ENCODE measurements at regions not wholly inside any gene's neighbourhood (a gene's known extent, or its start where the extent isn't known, plus 50 kb on each side); places are given as distances from the start of the nearest gene placed in this dataset.
"Not testable (repeated sequence)": the region's sequence is repeated elsewhere in the genome, so short reads cannot be mapped to it uniquely, and the experiment has no call there.

DNA sequence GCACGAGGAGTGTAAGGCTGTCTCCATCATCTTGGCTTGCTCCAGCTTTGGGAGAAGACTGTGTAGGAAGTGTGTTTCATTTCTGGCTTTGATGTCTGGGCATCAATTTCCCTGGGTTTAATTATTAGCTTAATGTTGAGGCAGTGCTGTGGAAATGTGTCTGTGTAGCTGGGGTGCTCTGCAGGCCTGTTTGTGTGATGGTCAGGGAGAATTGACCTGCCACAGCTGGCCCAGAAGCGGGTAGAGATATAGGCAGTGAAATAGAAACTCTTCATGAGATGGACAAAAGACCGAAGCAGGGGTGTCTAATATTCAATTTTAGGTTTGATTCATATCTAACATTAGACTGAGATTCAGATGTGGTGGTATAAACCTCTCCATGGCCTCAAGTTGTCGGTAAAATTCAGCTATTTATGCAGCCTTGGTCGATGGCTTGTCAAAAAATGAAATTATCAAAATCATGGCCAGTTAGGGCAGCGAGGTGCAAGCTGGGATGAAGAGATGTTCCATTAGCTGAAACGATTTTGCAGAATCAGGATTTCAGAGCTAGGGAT, 95.3 kb upstream of the SNX9 start:
- DNase-seq: no peak

DNA sequence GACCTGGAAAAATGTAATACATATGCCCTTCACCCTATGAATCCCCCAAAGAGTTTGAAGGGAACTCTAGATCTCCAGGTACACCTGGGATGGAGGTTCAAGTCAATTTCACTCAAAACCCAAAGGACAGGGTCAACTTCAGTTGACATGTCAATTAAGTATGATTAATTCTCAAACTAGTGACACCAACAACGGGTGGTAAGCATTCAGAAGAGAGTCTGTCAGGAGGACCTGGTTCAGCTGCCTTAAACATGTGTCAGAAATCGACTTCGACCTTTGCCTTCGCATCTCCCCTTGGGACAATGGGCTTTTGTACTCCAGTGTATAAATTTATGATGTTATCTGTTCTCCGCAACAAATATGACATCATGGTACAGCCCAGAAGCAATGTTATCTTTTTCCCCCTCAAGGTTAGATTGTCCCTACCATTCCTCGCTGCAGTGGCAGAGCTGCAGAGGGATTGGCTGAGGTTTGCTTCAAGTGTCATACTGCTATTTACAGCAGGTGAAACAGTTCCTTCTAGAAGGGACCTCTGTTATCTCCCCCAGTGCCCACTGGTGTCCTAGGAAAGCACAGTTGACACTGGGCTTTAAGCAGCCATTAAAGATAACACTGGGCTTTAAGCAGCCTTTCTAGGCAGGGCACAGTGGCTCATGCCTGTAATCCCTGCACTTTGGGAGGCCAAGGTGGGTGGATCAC, 94.7 kb upstream of the SNX9 start:
- no peak for DNase-seq

DNA sequence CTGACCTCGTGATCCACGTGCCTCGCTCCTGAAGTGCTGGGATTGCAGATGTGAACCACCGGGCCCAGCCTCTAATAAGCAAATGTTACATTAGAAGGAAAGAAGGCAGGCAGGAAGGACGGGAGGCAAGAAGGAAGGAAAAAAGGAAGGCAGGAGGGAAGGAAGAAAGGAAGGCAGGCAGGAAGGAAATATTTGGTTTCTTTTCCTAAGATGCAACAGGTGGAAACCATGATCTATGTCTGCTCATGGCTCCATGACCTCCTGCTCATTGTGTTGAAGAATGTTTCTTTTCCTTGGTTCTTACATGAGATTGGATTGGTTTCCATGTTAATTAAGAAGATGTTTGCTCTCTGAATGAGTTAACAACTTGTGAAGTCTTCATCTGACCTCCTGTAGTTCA, 91.8 kb upstream of the SNX9 start:
- no peak for DNase-seq

DNA sequence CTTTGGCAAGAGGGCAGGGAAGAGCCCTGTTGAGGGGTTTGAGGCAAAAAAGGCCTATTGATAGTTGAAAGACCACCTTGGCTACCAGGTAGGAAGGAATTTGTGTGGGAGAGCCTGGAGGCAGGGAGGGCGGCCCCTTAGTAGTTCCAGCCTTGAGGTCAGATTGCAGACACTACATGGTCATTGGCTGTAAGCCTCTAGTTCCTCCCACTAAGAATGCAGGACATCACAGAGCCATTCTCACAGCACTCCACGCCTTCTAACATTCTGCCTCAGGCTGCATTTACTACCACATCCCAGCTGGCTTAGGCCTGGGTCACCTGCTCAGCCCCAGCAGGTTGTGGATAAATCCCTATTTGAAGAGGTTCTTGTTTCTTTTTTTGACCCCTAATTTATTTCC, 91.0 kb upstream of the SNX9 start:
- no peak for DNase-seq

DNA sequence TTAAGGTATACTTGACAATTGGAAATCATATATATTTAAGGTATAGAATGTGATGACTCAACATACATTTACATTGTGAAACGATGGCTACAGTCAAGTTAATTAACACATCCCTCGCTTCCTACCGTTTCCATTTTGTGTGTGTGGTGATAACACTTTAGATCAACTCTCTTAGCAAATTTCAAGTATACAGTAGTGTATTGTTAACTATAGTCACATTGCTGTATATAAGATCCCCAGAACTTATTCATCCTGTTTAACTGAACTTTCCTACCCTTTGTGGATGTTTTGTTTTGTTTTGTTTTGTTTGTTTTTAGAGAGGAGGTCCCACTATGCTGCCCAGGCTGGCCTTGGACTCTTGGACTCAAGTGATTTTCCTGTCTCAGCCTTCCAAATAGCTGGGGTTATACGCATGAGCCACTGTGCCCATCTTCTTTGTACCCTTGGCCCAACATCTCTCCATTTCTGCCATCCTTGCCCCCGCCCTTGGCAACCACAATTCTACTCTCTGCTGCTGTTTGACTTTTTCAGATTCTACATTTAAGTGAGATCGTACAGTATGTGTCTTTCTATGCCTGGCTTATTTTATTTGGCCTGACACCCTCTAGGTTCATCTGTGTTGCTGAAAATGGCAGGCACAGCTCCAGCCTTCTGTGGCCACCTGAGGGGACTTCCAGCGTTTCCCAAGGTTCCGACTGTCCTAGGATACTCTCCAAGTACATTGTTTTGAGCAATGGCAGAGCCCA, 90.5 kb upstream of the SNX9 start:
- no peak for DNase-seq

DNA sequence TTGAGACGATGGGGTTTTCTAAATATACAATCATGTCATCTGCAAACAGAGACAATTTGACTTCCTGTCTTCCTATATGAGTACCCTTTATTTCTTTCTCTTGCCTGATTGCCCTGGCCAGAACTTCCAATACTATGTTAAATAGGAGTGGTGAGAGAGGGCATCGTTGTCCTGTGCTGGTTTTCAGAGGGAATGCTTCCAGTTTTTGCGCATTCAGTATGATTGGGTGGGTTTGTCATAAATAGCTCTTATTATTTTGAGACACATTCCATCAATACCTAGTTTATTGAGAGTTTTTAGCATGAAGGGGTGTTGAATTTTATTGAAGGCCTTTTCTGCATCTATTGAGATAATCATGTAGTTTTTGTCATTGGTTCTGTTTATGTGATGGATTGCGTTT, 86.5 kb upstream of the SNX9 start:
- DNase-seq: not testable (repeated sequence)

DNA sequence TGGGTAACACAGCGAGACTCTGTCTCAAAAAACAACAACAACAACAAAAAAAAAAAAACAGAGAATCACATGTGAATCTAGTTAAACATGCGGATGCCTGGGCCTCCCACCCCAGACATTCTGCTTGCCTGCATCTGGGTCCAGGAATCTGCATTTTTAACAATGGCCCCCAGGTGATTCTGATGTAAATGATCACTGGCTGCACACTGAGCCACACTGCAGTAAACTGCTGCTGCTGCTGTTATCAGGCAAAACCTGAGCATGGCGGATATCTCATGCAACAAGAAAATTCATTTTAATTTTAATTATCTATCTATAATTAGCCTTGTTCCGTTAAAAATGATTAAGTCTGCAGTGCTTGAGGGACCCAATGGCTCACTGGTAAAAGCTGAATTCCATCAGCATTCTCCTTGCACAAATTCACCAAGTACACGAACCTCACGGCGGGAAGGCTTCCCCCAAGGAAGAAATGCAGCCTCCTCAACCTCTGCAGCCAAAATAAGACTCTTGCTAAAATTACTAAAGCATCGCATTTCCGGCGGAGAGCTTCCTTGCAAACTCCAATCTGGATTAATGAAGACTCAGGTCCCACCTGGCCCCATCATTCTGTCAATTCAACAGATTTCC, 81.6 kb upstream of the SNX9 start:
- no peak for DNase-seq

DNA sequence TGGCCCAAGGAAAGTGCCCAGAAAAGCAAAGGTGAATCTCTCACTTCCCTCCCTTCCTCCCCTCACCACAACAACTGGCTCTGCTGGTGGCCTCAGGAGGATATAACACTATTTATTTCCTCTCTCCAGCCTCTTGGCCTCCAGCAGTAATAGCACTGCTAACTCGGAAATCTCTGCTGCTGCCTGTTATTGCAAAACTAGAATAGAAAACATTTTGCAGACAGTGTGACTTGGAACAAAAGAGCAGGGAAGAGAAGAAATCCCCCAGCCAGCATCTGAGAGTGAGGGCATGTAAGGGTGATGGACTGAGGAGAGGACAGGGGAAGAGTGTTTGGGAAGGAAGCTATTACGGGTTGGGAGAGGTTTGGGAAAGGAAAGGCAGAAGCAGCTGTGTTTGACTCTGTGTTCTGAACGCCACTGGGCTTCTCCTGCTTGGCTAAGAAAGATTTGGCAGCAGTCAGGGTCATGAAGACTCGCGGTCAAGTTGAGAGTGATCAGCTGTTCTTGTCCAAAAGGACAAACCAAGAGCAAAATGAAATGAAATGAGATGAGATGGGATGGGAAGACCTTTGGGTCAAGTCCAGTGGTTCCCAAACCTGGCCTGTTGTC, 81.0 kb upstream of the SNX9 start:
- no peak for DNase-seq

DNA sequence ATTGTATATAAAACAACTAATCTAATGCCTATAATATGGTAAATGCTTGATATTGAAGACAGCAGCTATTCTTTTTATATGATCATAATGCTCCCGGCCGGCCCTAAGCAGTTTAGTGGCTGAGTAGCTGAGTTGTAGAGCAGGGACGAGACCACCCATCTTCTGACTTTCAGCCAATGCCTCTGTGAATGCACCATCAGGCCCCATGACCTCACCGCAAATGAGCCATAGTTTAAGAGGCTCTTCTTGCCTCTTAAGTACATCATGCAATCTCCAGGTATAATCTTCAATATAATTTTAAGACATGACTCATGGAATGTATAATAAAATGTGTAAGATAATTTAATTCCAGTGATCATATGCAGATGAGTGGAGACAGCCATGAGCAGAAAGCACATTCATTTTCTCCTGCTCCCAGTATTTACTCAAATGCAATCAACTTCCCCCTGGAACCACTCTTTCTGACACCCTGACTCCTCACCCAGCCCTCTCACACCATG, 78.9 kb upstream of the SNX9 start:
- DNase-seq: no peak

DNA sequence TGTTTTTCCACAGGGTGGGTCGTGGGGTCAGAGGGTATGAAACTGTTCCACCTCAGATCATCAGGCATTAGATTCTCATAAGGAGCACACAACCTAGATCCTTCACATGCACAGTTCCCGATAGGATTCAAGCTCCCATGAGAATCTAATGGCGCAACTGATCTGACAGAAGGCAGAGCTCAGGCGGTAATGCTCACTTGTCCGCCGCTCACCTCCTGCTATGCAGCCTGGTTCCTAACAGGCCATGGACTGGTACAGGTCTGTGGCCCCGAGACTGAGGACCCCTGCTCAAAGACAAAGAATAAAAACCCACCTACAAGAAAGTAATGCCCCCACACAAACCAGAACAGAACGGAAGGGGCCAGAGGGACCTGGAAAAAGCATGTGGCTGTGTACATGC, 76.1 kb upstream of the SNX9 start:
- DNase-seq: no peak

DNA sequence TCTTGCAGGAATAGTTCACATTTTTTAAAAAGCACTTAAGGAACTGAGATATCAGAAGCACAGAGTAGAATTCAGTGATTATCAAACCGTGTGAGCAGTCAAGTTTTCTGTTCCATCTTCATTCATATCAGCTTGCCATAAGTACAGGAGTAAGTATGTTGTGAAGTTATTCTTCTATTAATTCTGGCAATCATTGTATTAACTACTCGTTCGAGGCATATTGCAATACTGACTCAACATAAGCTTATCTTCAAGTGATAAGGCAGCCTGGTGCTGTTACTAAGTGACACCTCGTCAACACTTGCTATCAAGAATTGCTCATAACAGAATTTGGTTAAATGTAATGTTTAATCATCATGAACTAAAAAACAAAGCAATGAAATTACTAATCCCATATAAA, 75.7 kb upstream of the SNX9 start:
- no peak for DNase-seq

DNA sequence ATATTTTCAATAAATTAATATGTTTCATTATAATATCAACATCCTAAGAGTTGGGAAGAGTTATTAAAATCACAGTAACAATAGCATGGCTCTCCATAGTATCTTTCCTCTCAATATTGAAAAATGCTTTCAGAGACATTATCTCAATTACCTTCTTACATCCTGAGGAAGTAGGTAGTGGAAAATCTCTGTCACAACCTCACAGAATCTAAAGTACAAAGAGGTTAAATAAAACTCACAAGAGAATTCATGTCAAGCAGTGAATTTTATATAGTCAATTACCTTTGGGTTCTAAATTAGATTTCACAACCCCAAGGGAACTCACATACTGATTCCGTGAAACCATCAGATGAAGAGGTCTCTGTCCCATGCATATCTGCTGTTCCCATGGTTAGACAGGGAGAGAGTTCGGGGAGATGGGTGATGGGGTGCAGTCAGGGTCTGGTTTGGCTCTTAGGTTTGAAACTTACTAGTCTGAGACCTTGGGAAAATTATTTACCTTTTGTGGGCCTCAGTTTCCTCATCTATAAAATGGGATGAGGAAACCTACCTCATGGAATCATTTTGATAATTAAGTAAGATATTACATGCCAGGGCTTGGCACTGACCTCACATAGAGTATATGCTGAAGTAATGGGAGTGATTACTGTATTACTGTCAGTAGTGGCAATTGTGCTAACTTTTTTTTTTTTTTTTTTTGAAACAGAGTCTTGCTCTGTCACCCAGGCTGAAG, 74.0 kb upstream of the SNX9 start:
- no peak for DNase-seq

DNA sequence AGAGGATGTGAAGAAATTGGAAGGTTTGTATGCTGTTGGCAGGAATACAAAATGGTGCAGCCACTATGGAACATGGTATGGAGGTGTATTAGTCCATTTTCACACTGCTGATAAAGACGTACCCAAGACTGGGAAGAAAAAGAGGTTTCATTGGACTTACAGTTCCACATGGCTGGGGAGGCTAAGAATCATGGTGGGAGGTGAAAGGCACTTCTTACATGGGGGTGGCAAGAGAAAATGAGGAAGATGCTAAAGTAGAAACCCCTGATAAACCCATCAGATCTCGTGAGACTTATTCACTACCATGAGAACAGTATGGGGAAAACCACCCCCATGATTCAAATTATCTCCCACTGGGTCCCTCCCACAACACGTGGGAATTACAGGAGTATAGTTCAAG, 72.1 kb upstream of the SNX9 start:
- DNase-seq: not testable (repeated sequence)

DNA sequence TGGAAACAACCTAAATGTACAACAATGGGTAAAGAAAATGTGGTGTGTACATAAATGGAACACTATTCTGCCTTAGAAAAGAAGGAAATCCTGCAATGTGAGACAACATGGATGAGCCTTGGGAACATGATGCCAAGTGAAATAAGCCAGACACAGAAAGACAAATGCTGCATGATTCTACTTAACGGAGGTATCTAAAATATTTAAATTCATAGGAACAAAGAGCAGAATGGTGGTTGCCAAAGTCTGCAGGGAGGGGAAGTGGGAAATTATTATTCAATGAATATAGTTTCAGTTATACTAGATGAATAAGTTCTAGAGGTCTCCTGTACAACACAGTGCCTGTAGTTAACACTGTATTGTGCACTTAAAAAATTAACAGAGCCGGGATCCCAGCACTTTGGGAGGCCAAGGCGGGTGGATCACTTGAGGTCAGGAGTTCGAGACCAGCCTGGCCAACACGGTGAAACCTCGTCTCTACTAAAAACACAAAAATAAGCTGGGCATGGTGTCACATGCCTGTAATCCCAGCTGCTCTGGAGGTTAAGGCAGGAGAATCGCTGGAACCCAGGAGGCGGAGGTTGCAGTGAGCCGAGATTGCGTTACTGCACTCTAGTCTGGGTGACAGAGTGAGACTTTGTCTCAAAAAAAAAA, 71.4 kb upstream of the SNX9 start:
- no peak for DNase-seq

DNA sequence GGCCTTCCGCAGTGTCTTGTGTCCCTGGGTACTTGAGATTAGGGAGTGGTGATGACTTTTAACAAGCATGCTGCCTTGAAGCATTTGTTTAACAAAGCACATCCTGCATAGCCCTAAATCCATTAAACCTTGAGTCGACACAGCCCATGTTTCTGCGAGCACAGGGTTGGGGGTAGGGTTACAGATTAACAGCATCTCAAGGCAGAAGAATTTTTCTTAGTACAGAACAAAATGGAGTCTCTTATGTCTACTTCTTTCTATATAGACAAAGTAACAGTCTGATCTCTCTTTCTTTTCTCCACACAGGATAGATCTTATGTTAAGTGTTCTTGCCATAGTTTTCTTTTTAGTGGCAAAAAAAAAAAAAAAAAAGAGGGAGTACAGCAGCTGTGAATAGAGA, 70.2 kb upstream of the SNX9 start:
- DNase-seq: not testable (repeated sequence)

DNA sequence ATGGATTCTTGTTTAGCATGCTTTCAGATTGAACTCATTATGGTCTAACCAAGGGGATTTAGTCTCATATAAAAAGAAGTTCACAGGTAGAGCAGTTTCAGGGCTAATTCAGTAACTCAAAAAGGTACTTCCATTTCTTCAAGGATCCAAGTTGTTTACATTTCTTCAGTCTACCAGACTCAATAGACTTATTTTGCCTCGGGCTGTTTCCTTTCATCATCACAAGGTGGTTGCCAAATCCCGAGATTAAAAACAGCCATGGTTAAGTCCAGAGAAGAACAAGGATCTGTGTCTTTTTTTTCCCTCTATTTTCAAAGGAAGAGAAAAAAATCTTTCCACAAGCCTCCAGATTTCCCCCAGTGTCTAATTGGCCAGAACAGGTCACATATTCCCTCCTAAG, 69.8 kb upstream of the SNX9 start:
- no peak for DNase-seq

DNA sequence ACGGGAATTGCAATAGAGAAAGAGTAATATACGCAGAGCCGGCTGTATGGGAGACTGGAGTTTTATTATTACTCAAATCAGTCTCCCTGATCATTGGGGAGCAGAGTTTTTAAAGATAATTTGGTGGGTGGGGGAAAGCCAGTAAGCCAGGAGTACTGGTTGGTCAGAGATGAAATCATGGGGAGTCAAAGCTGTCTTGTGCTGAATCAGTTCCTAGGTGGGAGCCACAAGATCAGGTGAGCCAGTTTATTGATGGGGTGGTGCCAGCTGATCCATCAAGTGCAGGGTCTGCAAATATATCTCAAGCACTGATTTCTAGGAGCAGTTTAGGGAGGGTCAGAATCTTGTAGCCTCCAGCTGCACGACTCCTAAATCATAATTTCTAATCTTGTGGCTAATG, 69.2 kb upstream of the SNX9 start:
- not testable (repeated sequence) for DNase-seq

DNA sequence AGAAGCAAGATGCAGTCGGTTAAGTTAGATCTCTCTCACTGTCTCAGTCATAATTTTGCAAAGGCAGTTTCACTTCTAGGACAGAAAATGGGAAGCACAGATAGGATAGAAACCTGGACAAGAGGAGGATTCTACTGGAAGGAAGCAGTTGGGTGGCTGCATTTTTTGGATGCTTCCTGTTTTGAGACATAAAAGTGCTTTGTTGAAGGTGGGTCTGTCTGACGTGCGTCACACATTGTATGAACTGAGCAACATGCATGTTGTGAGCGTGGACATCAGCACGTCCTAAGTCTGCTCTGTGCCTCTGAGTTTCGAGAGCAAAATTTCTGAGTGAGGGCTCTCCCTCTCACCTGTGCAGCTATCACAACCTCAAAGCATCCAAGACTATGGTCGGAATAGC, 68.7 kb upstream of the SNX9 start:
- DNase-seq: no peak

DNA sequence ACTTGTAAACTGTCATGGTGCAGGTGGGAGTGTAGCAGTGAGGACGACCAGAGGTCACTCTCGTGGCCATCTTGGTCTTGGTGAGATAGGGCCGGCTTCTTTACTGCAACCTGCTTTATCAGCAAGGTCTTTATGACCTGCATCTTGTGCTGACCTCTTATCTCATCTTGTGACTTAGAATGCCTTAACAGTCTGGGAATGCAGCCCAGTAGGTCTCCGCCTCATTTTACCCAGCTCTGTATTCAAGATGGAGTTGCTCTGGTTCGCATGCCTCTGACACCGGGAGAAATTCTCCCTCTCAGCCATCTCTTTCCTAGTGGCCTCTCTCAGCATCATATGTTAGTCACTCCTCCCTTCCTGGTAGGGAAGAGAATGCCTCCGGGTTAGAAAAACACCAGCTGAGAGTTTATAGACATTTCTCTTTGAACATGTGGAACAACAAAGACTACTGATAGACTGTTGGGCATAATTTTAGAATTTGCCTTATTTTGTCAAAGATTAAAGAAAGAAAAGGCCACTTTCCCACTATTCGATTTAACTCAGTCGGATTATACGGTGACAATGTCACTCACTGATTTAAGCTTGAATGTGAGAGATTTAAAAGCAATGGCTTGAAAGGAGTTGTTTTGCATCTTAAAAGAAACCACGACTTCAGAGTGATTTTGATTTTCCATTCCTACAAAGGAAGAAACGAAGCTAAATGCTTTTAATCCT, 67.9 kb upstream of the SNX9 start:
- DNase-seq: no peak

DNA sequence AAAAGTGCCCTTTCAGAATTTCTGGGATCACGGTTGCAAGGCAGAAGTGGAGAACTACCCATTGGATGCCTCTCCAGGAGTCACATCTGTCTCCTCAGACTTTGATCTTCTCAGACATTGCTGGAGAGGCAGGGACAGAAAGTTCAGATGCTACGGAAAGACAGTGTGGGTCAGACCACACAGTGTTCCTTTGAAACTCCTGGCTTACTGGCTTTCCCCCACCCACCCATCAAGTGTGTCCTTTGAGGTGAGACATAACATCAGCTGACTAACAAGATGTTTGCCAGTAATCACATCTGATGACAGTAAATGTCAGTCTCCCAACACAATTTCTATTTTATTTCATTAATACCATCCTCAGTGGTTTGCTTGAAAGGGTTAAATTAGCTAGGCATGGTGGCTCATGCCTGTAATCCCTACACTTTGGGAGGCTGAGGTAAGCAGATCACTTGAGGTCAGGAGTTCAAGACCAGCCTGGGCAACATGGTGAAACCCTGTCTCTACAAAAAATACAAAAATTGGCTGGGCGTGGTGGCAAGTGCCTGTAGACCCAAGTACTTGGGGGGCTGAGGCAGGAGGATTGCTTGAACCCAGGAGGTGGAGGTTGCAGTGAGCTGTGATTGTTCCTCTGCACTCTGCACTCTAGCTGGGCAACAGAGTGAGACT, 67.2 kb upstream of the SNX9 start:
- DNase-seq: no peak
